HG02798 (cell line): ENCODE measurements at regions not wholly inside any gene's neighbourhood (a gene's known extent, or its start where the extent isn't known, plus 50 kb on each side); places are given as distances from the start of the nearest gene placed in this dataset.

ENCODE experiments used
- ATAC-seq: cut with Tn5 transposase; IDR thresholded peaks from one replicate; pipeline ENCODE4 v1.9.1; 2021; ENCODE audit warnings: mild to moderate bottlenecking; ENCODE audit not compliant: unreplicated experiment, poor library complexity

- peak; percentile 76 for ATAC-seq
Measured at GRCh38 chr3:102265720-102266119, 169.1 kb upstream of the ZPLD1 start.

- ATAC-seq: no peak
Measured at GRCh38 chr3:102269406-102269805, 165.4 kb upstream of the ZPLD1 start.

- no peak for ATAC-seq
Measured at GRCh38 chr3:102290241-102290640, 144.6 kb upstream of the ZPLD1 start.

- no peak for ATAC-seq
Measured at GRCh38 chr3:102295756-102296155, 139.1 kb upstream of the ZPLD1 start.

- ATAC-seq: no peak
Measured at GRCh38 chr3:102297072-102297658, 137.7 kb upstream of the ZPLD1 start.

GRCh38 chr3:102299125-102299877 lies 135.5 kb upstream of the ZPLD1 start:
- no peak for ATAC-seq

- peak; percentile 39 for ATAC-seq
Measured at GRCh38 chr3:102301155-102301880, 133.5 kb upstream of the ZPLD1 start.

- no peak for ATAC-seq
Measured at GRCh38 chr3:102302020-102302419, 132.8 kb upstream of the ZPLD1 start.

- ATAC-seq: no peak
Measured at GRCh38 chr3:102304550-102304949, 130.3 kb upstream of the ZPLD1 start.

GRCh38 chr3:102307442-102307841 lies 127.4 kb upstream of the ZPLD1 start:
- no peak for ATAC-seq

GRCh38 chr3:102329066-102329465 lies 105.7 kb upstream of the ZPLD1 start:
- ATAC-seq: no peak

- no peak for ATAC-seq
Measured at GRCh38 chr3:102329561-102329960, 105.3 kb upstream of the ZPLD1 start.

- no peak for ATAC-seq
Measured at GRCh38 chr3:102332205-102332604, 102.6 kb upstream of the ZPLD1 start.

GRCh38 chr3:102332934-102333333 lies 101.9 kb upstream of the ZPLD1 start:
- no peak for ATAC-seq

GRCh38 chr3:102336130-102336529 lies 98.7 kb upstream of the ZPLD1 start:
- ATAC-seq: no peak

GRCh38 chr3:102339671-102340070 lies 95.1 kb upstream of the ZPLD1 start:
- ATAC-seq: no peak

- ATAC-seq: no peak
Measured at GRCh38 chr3:102346897-102347296, 87.9 kb upstream of the ZPLD1 start.

GRCh38 chr3:102348904-102349303 lies 85.9 kb upstream of the ZPLD1 start:
- ATAC-seq: no peak

GRCh38 chr3:102353148-102353547 lies 81.7 kb upstream of the ZPLD1 start:
- ATAC-seq: no peak

- no peak for ATAC-seq
Measured at GRCh38 chr3:102353805-102354204, 81.0 kb upstream of the ZPLD1 start.

GRCh38 chr3:102354818-102355515 lies 79.8 kb upstream of the ZPLD1 start:
- no peak for ATAC-seq
